ENCODE measurements at regions not wholly inside any gene's neighbourhood (a gene's known extent, or its start where the extent isn't known, plus 50 kb on each side); places are given as distances from the start of the nearest gene placed in this dataset.

- TF ChIP-seq CTCF (IDR thresholded peaks at IDR 0.05; ENCODE audit: insufficient read depth, low read length, poor library complexity, severe bottlenecking): no peak
- no peak for TF ChIP-seq EZH2phosphoT487 (conservative IDR thresholded peaks at IDR 0.05; ENCODE audit: low read length)
These were observed 213.9 kb upstream of the PFN2 start for GRCh38 chr3:150184426-150185071.
